Transverse colon (tissue), 4 donors: ENCODE measurements at regions not wholly inside any gene's neighbourhood (a gene's known extent, or its start where the extent isn't known, plus 50 kb on each side); places are given as distances from the start of the nearest gene placed in this dataset.

Experiments
- CTCF ChIP-seq, 5 experiments: fragments of 200-600 bp in 3 of 5; fragments of 450-650 bp in 2 of 5; sonication (generic) in 3 of 5; IDR thresholded peaks; 1 replicate in 2 of 5; 2 replicates in 3 of 5; pipeline ENCODE4 v1.5.1; 2016 to 2017; ENCODE audit warnings: antibody characterized with exemption in 5 of 5, inconsistent platforms in 3 of 5, mild to moderate bottlenecking in 2 of 5, moderate library complexity in 1 of 5
- EP300 ChIP-seq: sonication (generic); formaldehyde crosslinking; IDR thresholded peaks from one replicate; pipeline ENCODE4 v1.6.1; 2017; ENCODE audit warnings: antibody characterized with exemption, low read depth
- POLR2A ChIP-seq: fragments of 450-650 bp; IDR thresholded peaks from one replicate; pipeline ENCODE4 v1.6.1; 2016; ENCODE audit warnings: antibody characterized with exemption, mild to moderate bottlenecking, moderate library complexity
- POLR2AphosphoS5 ChIP-seq, 3 donors: sonication (generic); formaldehyde crosslinking; IDR thresholded peaks; one replicate each; pipeline ENCODE4 v1.6.1; 2016; ENCODE audit warnings: antibody characterized with exemption in 3 of 3

GRCh38 chr5:174664180-174664850 is 60.1 kb upstream of the MSX2 start:
- TF ChIP-seq POLR2A (no peak), CTCF (IDR thresholded peaks at IDR 0.05) (no peak), POLR2AphosphoS5 (IDR thresholded peaks at IDR 0.05) (no peak), EP300 (no peak)
